ENCODE measurements at regions not wholly inside any gene's neighbourhood (a gene's known extent, or its start where the extent isn't known, plus 50 kb on each side); places are given as distances from the start of the nearest gene placed in this dataset.

DNA sequence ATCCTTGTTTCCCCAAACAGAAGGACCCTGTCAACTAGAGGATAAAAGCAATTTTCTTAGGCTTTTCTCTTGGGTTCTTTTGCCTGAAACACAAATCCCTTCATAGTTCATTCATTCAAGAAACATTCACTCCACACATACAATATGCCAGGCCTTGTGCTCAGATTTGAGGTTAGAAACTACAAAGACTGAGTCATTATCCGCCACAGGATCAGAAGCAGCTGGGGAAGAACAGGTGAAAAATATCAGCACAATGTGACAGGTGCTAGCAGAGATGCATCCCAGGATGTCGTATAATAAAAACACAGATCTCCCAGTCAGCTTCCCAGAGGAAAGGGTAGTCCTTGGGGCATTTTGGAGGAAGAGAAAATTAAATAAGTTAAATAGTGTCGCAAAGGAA is 172.4 kb downstream of the LRATD1 start:
- TF ChIP-seq, protein P1, sequence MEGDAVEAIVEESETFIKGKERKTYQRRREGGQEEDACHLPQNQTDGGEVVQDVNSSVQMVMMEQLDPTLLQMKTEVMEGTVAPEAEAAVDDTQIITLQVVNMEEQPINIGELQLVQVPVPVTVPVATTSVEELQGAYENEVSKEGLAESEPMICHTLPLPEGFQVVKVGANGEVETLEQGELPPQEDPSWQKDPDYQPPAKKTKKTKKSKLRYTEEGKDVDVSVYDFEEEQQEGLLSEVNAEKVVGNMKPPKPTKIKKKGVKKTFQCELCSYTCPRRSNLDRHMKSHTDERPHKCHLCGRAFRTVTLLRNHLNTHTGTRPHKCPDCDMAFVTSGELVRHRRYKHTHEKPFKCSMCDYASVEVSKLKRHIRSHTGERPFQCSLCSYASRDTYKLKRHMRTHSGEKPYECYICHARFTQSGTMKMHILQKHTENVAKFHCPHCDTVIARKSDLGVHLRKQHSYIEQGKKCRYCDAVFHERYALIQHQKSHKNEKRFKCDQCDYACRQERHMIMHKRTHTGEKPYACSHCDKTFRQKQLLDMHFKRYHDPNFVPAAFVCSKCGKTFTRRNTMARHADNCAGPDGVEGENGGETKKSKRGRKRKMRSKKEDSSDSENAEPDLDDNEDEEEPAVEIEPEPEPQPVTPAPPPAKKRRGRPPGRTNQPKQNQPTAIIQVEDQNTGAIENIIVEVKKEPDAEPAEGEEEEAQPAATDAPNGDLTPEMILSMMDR (IDR thresholded peaks at IDR 0.05; ENCODE audit: low read length), result no peak
- no peak for TF ChIP-seq EZH2 (IDR thresholded peaks at IDR 0.05; ENCODE audit: borderline replicate concordance, low read length)

All from OCI-LY1 (cell line).